OCI-LY7 (cell line): ENCODE measurements at regions not wholly inside any gene's neighbourhood (a gene's known extent, or its start where the extent isn't known, plus 50 kb on each side); places are given as distances from the start of the nearest gene placed in this dataset.

ENCODE experiments used
- CTCF ChIP-seq: fragments of 200-600 bp; sonication (generic); conservative IDR thresholded peaks from 2 replicates; pipeline ENCODE4 v1.5.1; 2014; ENCODE audit warnings: mild to moderate bottlenecking, antibody characterized with exemption, low read length, moderate library complexity, mixed read lengths
- EZH2phosphoT487 ChIP-seq: fragments of 200-600 bp; sonication (generic); IDR thresholded peaks from 2 replicates; pipeline ENCODE4 v1.6.1; 2018; ENCODE audit warnings: low read depth, borderline replicate concordance, mild to moderate bottlenecking, mixed run types, antibody characterized with exemption, low read length, moderate library complexity, mixed read lengths

GRCh38 chr10:33813415-33813814, 478.9 kb upstream of the NRP1 start:
- TF ChIP-seq CTCF (no peak), EZH2phosphoT487 (no peak)
